Activated T-cell treated with anti-CD3 and anti-CD28 coated beads for 4 hours (primary cell): ENCODE measurements at regions not wholly inside any gene's neighbourhood (a gene's known extent, or its start where the extent isn't known, plus 50 kb on each side); places are given as distances from the start of the nearest gene placed in this dataset.

Experiments
- DNase-seq: peaks from one replicate; pipeline ENCODE4 v3.0.0-alpha.2; 2020

GRCh38 chr10:47078393-47079203 lies 167.4 kb downstream of the PTPN20 start:
- DNase-seq, result no peak

GRCh38 chr10:47079204-47079580 lies 168.0 kb downstream of the PTPN20 start:
- no peak for DNase-seq

GRCh38 chr10:47081264-47081663 lies 170.0 kb downstream of the PTPN20 start:
- no peak for DNase-seq

- no peak for DNase-seq
These were observed 171.0 kb downstream of the PTPN20 start for GRCh38 chr10:47082055-47082784.

GRCh38 chr10:47087667-47088066 lies 176.4 kb downstream of the PTPN20 start:
- DNase-seq, result no peak

- no peak for DNase-seq
These were observed 177.6 kb downstream of the PTPN20 start for GRCh38 chr10:47088656-47089354.

- no peak for DNase-seq
These were observed 178.8 kb downstream of the PTPN20 start for GRCh38 chr10:47090042-47090441.

GRCh38 chr10:47090903-47091302 lies 179.7 kb downstream of the PTPN20 start:
- DNase-seq, result no peak

- no peak for DNase-seq
These were observed 180.2 kb downstream of the PTPN20 start for GRCh38 chr10:47091421-47091820.

- DNase-seq, result no peak
These were observed 181.1 kb downstream of the PTPN20 start for GRCh38 chr10:47092376-47092775.

- DNase-seq, result no peak
These were observed 181.6 kb downstream of the PTPN20 start for GRCh38 chr10:47092831-47093230.

GRCh38 chr10:47094126-47094525 lies 182.9 kb downstream of the PTPN20 start:
- DNase-seq, result no peak

GRCh38 chr10:47094636-47095035 lies 183.4 kb downstream of the PTPN20 start:
- no peak for DNase-seq

GRCh38 chr10:47095211-47095610 lies 184.0 kb downstream of the PTPN20 start:
- no peak for DNase-seq

- DNase-seq, result no peak
These were observed 184.8 kb downstream of the PTPN20 start for GRCh38 chr10:47095848-47096612.

GRCh38 chr10:47098238-47098637 lies 187.0 kb downstream of the PTPN20 start:
- DNase-seq, result no peak

- no peak for DNase-seq
These were observed 187.7 kb downstream of the PTPN20 start for GRCh38 chr10:47098964-47099363.

GRCh38 chr10:47099474-47099873 lies 188.2 kb downstream of the PTPN20 start:
- no peak for DNase-seq

GRCh38 chr10:47101196-47101595 lies 190.0 kb downstream of the PTPN20 start:
- no peak for DNase-seq

GRCh38 chr10:47101807-47102206 lies 190.6 kb downstream of the PTPN20 start:
- no peak for DNase-seq

GRCh38 chr10:47104151-47104605 lies 192.9 kb downstream of the PTPN20 start:
- DNase-seq, result no peak

GRCh38 chr10:47104786-47105385 lies 193.7 kb downstream of the PTPN20 start:
- DNase-seq, result no peak
